ENCODE measurements at regions not wholly inside any gene's neighbourhood (a gene's known extent, or its start where the extent isn't known, plus 50 kb on each side); places are given as distances from the start of the nearest gene placed in this dataset.

DNA sequence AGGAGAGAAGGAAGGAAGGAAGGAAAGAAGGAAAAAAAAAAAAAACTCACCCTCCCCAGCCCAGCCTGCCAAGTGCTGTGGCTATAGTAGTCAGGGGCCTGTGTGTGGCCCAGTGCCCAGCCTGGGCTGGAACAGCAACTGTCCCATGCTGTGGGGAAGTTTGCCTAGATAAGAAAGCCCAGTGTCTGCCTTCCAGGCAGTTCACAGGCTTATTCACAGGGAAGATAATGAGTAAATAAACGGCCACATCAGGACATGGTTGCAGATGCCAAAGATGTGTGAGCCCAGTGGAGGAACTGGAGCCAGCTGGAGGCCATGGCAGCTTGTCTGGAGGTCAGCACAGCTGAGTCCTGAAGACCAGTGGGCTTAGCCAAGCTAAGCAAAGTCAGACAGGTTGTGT is 132.4 kb upstream of the FOXK1 start:
- H3K4me3 ChIP-seq (ENCODE audit: low read depth, low read length): no peak overlapping the region
- no peak for DNase-seq (ENCODE audit: low read depth)
- TF ChIP-seq, protein P1, sequence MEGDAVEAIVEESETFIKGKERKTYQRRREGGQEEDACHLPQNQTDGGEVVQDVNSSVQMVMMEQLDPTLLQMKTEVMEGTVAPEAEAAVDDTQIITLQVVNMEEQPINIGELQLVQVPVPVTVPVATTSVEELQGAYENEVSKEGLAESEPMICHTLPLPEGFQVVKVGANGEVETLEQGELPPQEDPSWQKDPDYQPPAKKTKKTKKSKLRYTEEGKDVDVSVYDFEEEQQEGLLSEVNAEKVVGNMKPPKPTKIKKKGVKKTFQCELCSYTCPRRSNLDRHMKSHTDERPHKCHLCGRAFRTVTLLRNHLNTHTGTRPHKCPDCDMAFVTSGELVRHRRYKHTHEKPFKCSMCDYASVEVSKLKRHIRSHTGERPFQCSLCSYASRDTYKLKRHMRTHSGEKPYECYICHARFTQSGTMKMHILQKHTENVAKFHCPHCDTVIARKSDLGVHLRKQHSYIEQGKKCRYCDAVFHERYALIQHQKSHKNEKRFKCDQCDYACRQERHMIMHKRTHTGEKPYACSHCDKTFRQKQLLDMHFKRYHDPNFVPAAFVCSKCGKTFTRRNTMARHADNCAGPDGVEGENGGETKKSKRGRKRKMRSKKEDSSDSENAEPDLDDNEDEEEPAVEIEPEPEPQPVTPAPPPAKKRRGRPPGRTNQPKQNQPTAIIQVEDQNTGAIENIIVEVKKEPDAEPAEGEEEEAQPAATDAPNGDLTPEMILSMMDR (IDR thresholded peaks at IDR 0.05; ENCODE audit: insufficient read depth, low read depth, low read length, missing control alignments): no peak

GRCh38 chr7:4550117-4550516 is 132.0 kb upstream of the FOXK1 start:
- H3K4me3 ChIP-seq (ENCODE audit: low read depth, low read length): no peak overlapping the region
- TF ChIP-seq, protein P1 (IDR thresholded peaks at IDR 0.05; ENCODE audit: insufficient read depth, low read depth, low read length, missing control alignments): no peak
- no peak for DNase-seq (ENCODE audit: low read depth)

- TF ChIP-seq, protein P1 (IDR thresholded peaks at IDR 0.05; ENCODE audit: insufficient read depth, low read depth, low read length, missing control alignments): no peak
- no peak overlapping the region for H3K4me3 ChIP-seq (ENCODE audit: low read depth, low read length)
- DNase-seq (ENCODE audit: low read depth): no peak
Observed at GRCh38 chr7:4552985-4553384, 129.1 kb upstream of the FOXK1 start.

- TF ChIP-seq, protein P1 (IDR thresholded peaks at IDR 0.05; ENCODE audit: insufficient read depth, low read depth, low read length, missing control alignments): no peak
- no peak for DNase-seq (ENCODE audit: low read depth)
- H3K4me3 ChIP-seq (ENCODE audit: low read depth, low read length): no peak overlapping the region
Observed at GRCh38 chr7:4556868-4557793, 125.0 kb upstream of the FOXK1 start.

DNA sequence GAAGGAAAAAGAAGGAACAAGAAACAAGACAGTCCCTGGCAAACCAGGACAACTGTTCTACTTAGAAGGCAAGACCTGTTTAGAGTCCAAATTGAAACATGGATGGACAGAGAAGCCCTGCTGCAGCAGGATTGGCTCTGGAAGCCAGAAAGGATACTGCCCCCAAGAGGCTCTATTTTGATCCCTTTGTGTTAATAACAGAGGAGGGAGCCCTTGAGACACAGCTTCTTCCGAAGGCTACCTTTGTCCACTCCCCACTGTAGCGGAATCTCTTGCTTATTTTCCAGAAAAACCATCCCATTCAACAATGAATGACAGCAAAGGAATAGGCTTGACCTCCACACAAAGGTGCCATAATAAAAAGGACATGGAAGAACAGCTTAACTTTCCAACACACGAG is 120.3 kb upstream of the FOXK1 start:
- TF ChIP-seq, protein P1 (IDR thresholded peaks at IDR 0.05; ENCODE audit: insufficient read depth, low read depth, low read length, missing control alignments): no peak
- no peak for DNase-seq (ENCODE audit: low read depth)

GRCh38 chr7:4566714-4567113 is 115.4 kb upstream of the FOXK1 start:
- no peak for DNase-seq (ENCODE audit: low read depth)
- H3K4me3 ChIP-seq (ENCODE audit: low read depth, low read length): no peak overlapping the region
- TF ChIP-seq, protein P1 (IDR thresholded peaks at IDR 0.05; ENCODE audit: insufficient read depth, low read depth, low read length, missing control alignments): no peak

More for the DNA sequence above, 120.3 kb upstream of the FOXK1 start:
- no peak overlapping the region for H3K4me3 ChIP-seq (ENCODE audit: low read depth, low read length)
